ENCODE measurements at regions not wholly inside any gene's neighbourhood (a gene's known extent, or its start where the extent isn't known, plus 50 kb on each side); places are given as distances from the start of the nearest gene placed in this dataset.

DNA sequence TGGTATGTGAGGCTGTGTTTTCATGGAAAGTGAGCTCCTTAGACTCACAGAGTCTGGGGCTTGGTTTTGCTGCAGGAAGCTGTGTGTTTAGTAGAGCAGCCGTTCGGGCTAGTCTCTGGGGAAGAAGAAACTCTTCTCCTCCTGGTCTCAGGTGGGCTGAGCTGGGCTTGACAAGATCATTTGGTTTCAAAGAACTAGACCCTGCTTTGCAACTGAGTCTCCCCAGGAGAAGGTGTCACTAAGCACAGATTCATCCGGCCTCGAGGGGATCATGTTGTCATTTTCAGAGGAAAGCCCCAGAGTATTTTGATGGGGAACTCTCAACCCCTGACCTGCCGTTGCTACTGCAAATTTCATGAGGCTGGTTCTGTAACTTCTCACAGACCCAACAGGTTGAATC is 188.5 kb downstream of the FAM43A start:
- no peak overlapping the region for H3K4me3 ChIP-seq (ENCODE audit: insufficient read depth, low read depth, low read length)
- dilution Hi-C loops (cut with HindIII; ENCODE audit: low sequenced_read_pairs, unreplicated experiment) (no loop called here), in situ Hi-C loops (cut with MboI; ENCODE audit: low sequenced_read_pairs) (loop anchor here (25.0 kb wide), 1 partner anchor 537 kb away; no protein-coding TSS in a partner anchor), intact Hi-C loops (cut with micrococcal nuclease) (no loop called here)
- no peak overlapping the region for H2AK5ac ChIP-seq (ENCODE audit: low read depth, low read length)
- H3K4ac ChIP-seq (ENCODE audit: low read depth, low read length): no peak overlapping the region
- H3K9me1 ChIP-seq (ENCODE audit: insufficient read depth, low read length): peaks cover 10% of the 10 kb centered on the region
- H4K8ac ChIP-seq (ENCODE audit: low read depth in 2 of 2, low read length in 2 of 2): no peak overlapping the region
- H3K36me3 ChIP-seq (ENCODE audit: control insufficient read depth, insufficient read depth, low read length): no peaks in the 10 kb centered on the region
- H3K14ac ChIP-seq (replicated peaks; ENCODE audit: low read depth, low read length): no peak overlapping the region
- H3K4me1 ChIP-seq (ENCODE audit: control insufficient read depth, insufficient read depth, low read length): peaks cover 17% of the 10 kb centered on the region
- H3K4me2 ChIP-seq (ENCODE audit: low read depth, low read length): no peak overlapping the region
- ATAC-seq (ENCODE audit: low read depth) (no peak), DNase-seq (no peak)
- H4K20me1 ChIP-seq (ENCODE audit: insufficient read depth, low read length): no peaks in the 10 kb centered on the region
- H2BK5ac ChIP-seq (ENCODE audit: low read depth, low read length, poor library complexity, severe bottlenecking): no peak overlapping the region
- peaks cover 6% of the 10 kb centered on the region for H3K9me3 ChIP-seq (ENCODE audit: control insufficient read depth, insufficient read depth, low read length)
- no peak overlapping the region for H3K18ac ChIP-seq (ENCODE audit: low read depth, low read length)
- no TSS peak for BruUV-seq (replicated peaks)
- no peak overlapping the region for H3K56ac ChIP-seq (ENCODE audit: extremely low read depth, insufficient read depth, low read length)
- no peak overlapping the region for H3K27ac ChIP-seq (ENCODE audit: insufficient read depth, low read length)
- H3K27me3 ChIP-seq (ENCODE audit: control insufficient read depth, insufficient read depth, low read length): no peaks in the 10 kb centered on the region; the same call in 1 of the 2 replicates
- no peak overlapping the region for H2BK120ac ChIP-seq (ENCODE audit: low read depth, low read length)
- ChIA-PET CTCF (no interaction called here), POLR2A (ENCODE audit: unreplicated experiment) (no interaction called here)
- H3K79me1 ChIP-seq (ENCODE audit: low read depth in 1 of 2, low read length in 2 of 2): no peaks in the 10 kb centered on the region
- H2BK15ac ChIP-seq (ENCODE audit: low read depth, low read length): no peak overlapping the region
- H4K5ac ChIP-seq (ENCODE audit: low read depth, low read length): no peak overlapping the region
- no peak overlapping the region for H2BK20ac ChIP-seq (ENCODE audit: low read depth, low read length)
- no peak overlapping the region for H3K23ac ChIP-seq (ENCODE audit: low read depth, low read length)
- no peak overlapping the region for H2AFZ ChIP-seq (replicated peaks; ENCODE audit: low read length, poor library complexity)
- H4K91ac ChIP-seq (ENCODE audit: insufficient read depth, low read depth, low read length): no peak overlapping the region
- TF ChIP-seq RFX5 (IDR thresholded peaks at IDR 0.05; ENCODE audit: low read depth, low read length) (no peak), SMC3 (IDR thresholded peaks at IDR 0.05; ENCODE audit: low read depth, low read length) (no peak), RAD21 (IDR thresholded peaks at IDR 0.05; ENCODE audit: low read length) (no peak), CTCF (conservative IDR thresholded peaks at IDR 0.05; ENCODE audit: low read depth, low read length) (no peak), BHLHE40 (IDR thresholded peaks at IDR 0.05; ENCODE audit: low read depth, low read length) (no peak), USF2 (IDR thresholded peaks at IDR 0.05; ENCODE audit: low read depth, low read length) (no peak), POLR2A (IDR thresholded peaks at IDR 0.05; ENCODE audit: low read depth, low read length) (no peak), MAZ (IDR thresholded peaks at IDR 0.05; ENCODE audit: borderline replicate concordance, low read depth, low read length) (no peak), RCOR1 (IDR thresholded peaks at IDR 0.05; ENCODE audit: insufficient replicate concordance, low read length) (no peak), NFE2L2 (IDR thresholded peaks at IDR 0.05; ENCODE audit: low read depth, low read length) (no peak), CHD1 (IDR thresholded peaks at IDR 0.05; ENCODE audit: low read depth, low read length) (no peak), CEBPB (IDR thresholded peaks at IDR 0.05; ENCODE audit: low read depth, low read length) (no peak), MXI1 (IDR thresholded peaks at IDR 0.05; ENCODE audit: borderline replicate concordance, low read depth, low read length) (no peak), FOS (IDR thresholded peaks at IDR 0.05; ENCODE audit: low read depth, low read length) (no peak), MAFK (IDR thresholded peaks at IDR 0.05; ENCODE audit: low read depth, low read length) (no peak)
- TF ChIP-seq, protein P1, sequence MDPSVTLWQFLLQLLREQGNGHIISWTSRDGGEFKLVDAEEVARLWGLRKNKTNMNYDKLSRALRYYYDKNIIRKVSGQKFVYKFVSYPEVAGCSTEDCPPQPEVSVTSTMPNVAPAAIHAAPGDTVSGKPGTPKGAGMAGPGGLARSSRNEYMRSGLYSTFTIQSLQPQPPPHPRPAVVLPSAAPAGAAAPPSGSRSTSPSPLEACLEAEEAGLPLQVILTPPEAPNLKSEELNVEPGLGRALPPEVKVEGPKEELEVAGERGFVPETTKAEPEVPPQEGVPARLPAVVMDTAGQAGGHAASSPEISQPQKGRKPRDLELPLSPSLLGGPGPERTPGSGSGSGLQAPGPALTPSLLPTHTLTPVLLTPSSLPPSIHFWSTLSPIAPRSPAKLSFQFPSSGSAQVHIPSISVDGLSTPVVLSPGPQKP (IDR thresholded peaks at IDR 0.05; ENCODE audit: borderline replicate concordance, low read depth, low read length): no peak
- WGBS, 2 experiments (ENCODE audit: extremely low coverage in 2 of 2, insufficient read length in 1 of 2): no CpG with 5 or more reads among the region's 5 CpGs
- no peak overlapping the region for H3K9ac ChIP-seq (ENCODE audit: low read depth, low read length)
- H2AK9ac ChIP-seq (replicated peaks; ENCODE audit: low read depth, low read length, poor library complexity): no peak overlapping the region

Data from IMR-90 (cell line).